OCI-LY1 (cell line): ENCODE measurements at regions not wholly inside any gene's neighbourhood (a gene's known extent, or its start where the extent isn't known, plus 50 kb on each side); places are given as distances from the start of the nearest gene placed in this dataset.

Source experiments
- H2AFZ ChIP-seq: fragments of 200-600 bp; sonication (generic), shearing (Covaris generic); 2 replicates; pipeline ENCODE4 v1.6.0; 2014; ENCODE audit warnings: antibody characterized with exemption, mild to moderate bottlenecking, low read length
- H3F3A ChIP-seq: fragments of 200-600 bp; sonication (generic), shearing (Covaris generic); 2 replicates; pipeline ENCODE4 v1.6.0; 2014; ENCODE audit warnings: mild to moderate bottlenecking, antibody characterized with exemption, low read length, moderate library complexity; ENCODE audit not compliant: insufficient read depth
- H3K27ac ChIP-seq: fragments of 200-600 bp; sonication (generic); 2 replicates; pipeline ENCODE4 v1.5.1; 2014; ENCODE audit warnings: low read length, mixed run types, mild to moderate bottlenecking, low read depth; ENCODE audit not compliant: poor library complexity, severe bottlenecking
- H3K27me3 ChIP-seq: fragments of 200-600 bp; sonication (generic); 2 replicates; pipeline ENCODE4 v1.6.0; 2014; ENCODE audit warnings: antibody characterized with exemption, mild to moderate bottlenecking, low read length, moderate library complexity; ENCODE audit not compliant: insufficient read depth
- H3K36me3 ChIP-seq: fragments of 200-600 bp; sonication (generic); 2 replicates; pipeline ENCODE4 v1.6.1; 2014; ENCODE audit warnings: mild to moderate bottlenecking, antibody characterized with exemption, low read length, moderate library complexity, mixed read lengths; ENCODE audit not compliant: insufficient read depth
- H3K4me1 ChIP-seq: fragments of 200-600 bp; sonication (generic); 2 replicates; pipeline ENCODE4 v1.5.1; 2014; ENCODE audit warnings: mild to moderate bottlenecking, low read length, moderate library complexity; ENCODE audit not compliant: insufficient read depth, severe bottlenecking
- H3K4me2 ChIP-seq: fragments of 200-600 bp; sonication (generic), shearing (Covaris generic); 2 replicates; pipeline ENCODE4 v1.6.1; 2014; ENCODE audit warnings: low read length
- H3K4me3 ChIP-seq: fragments of 200-600 bp; sonication (generic); 2 replicates; pipeline ENCODE4 v1.5.1; 2014; ENCODE audit warnings: low read length, low read depth, mild to moderate bottlenecking, mixed read lengths; ENCODE audit not compliant: poor library complexity, severe bottlenecking
- H3K79me2 ChIP-seq: fragments of 200-600 bp; shearing (Covaris generic); 2 replicates; pipeline ENCODE4 v1.6.1; 2016; ENCODE audit warnings: mixed run types, low read length, mixed read lengths; ENCODE audit not compliant: insufficient read depth
- H3K9ac ChIP-seq: fragments of 200-600 bp; sonication (generic), shearing (Covaris generic); 2 replicates; pipeline ENCODE4 v1.6.1; 2014; ENCODE audit warnings: mild to moderate bottlenecking, low read length, mixed read lengths
- H3K9me2 ChIP-seq: fragments of 200-600 bp; sonication (generic), shearing (Covaris generic); 2 replicates; pipeline ENCODE4 v1.6.1; 2014; ENCODE audit warnings: low read depth, mild to moderate bottlenecking, low read length, mixed read lengths
- H3K9me3 ChIP-seq: fragments of 200-600 bp; shearing (Covaris generic); 2 replicates; pipeline ENCODE4 v1.6.1; 2014; ENCODE audit warnings: low read length, mixed read lengths
- H4K20me1 ChIP-seq: fragments of 200-600 bp; sonication (generic), shearing (Covaris generic); 2 replicates; pipeline ENCODE4 v1.6.0; 2016; ENCODE audit warnings: mild to moderate bottlenecking, low read length; ENCODE audit not compliant: insufficient read depth
- CTCF ChIP-seq: fragments of 200-600 bp; sonication (generic), shearing (Covaris generic); IDR thresholded peaks from 2 replicates; pipeline ENCODE4 v1.5.1; 2017; ENCODE audit warnings: mild to moderate bottlenecking, antibody characterized with exemption, low read length, moderate library complexity, mixed read lengths
- EZH2 ChIP-seq: fragments of 200-600 bp; sonication (generic), shearing (Covaris generic); IDR thresholded peaks from 2 replicates; pipeline ENCODE4 v1.8.0; 2017; ENCODE audit warnings: borderline replicate concordance, mixed run types, mild to moderate bottlenecking, antibody characterized with exemption, low read length, moderate library complexity, mixed read lengths

- H3K9ac ChIP-seq = no peak overlapping the region
- H3F3A ChIP-seq = no peaks in the 10 kb centered on the region
- H2AFZ ChIP-seq = no peak overlapping the region
- no peaks in the 10 kb centered on the region for H3K79me2 ChIP-seq
- H3K27me3 ChIP-seq = peaks cover 8% of the 10 kb centered on the region; the same call in 1 of the 2 replicates
- H4K20me1 ChIP-seq = no peaks in the 10 kb centered on the region
- no peak overlapping the region for H3K4me3 ChIP-seq
- no peak overlapping the region for H3K4me2 ChIP-seq
- H3K9me2 ChIP-seq = no peaks in the 10 kb centered on the region
- TF ChIP-seq EZH2 (no peak), CTCF (no peak)
- H3K36me3 ChIP-seq = no peaks in the 10 kb centered on the region
- no peaks in the 10 kb centered on the region for H3K4me1 ChIP-seq
- no peak overlapping the region for H3K27ac ChIP-seq
- no peaks in the 10 kb centered on the region for H3K9me3 ChIP-seq
Measured at GRCh38 chr1:4105300-4105880, 205.3 kb upstream of the C1orf174 start.

DNA sequence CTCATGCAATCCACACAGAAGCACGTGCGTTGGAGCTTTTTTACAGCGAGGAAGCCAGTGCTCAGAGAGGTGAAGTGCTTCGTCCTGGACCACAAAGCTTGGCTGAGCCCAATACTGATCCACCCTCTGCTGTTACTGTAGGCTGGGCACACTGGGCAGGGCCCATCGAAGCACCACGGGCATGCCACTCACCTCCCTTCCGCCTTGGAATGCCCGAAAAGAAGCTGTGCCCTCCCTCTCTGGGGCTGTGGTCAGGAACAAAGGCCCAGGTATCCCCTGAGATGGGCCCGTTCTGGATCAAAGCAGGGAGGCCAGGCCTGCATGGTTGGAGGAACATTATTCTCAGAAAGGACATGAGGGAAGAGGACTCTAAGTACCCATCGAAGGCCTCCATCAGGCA lies 206.7 kb upstream of the C1orf174 start:
- no peak overlapping the region for H3K4me2 ChIP-seq
- H3K4me3 ChIP-seq = no peak overlapping the region
- no peaks in the 10 kb centered on the region for H3K4me1 ChIP-seq
- H3K9ac ChIP-seq = no peak overlapping the region
- peaks cover 12% of the 10 kb centered on the region; the same call in 1 of the 2 replicates for H3K27me3 ChIP-seq
- H3F3A ChIP-seq = no peaks in the 10 kb centered on the region
- no peak for TF ChIP-seq CTCF
- TF ChIP-seq EZH2 = no peak
- H3K27ac ChIP-seq = no peak overlapping the region
- no peaks in the 10 kb centered on the region for H3K9me2 ChIP-seq
- H3K36me3 ChIP-seq = no peaks in the 10 kb centered on the region
- no peak overlapping the region for H2AFZ ChIP-seq
- H3K79me2 ChIP-seq = no peaks in the 10 kb centered on the region
- no peaks in the 10 kb centered on the region for H3K9me3 ChIP-seq
- no peaks in the 10 kb centered on the region for H4K20me1 ChIP-seq

- H3K4me1 ChIP-seq = no peaks in the 10 kb centered on the region
- no peak overlapping the region for H2AFZ ChIP-seq
- no peak overlapping the region for H3K27ac ChIP-seq
- H3K9ac ChIP-seq = no peak overlapping the region
- no peak for TF ChIP-seq EZH2
- no peak for TF ChIP-seq CTCF
- peaks cover 12% of the 10 kb centered on the region; the same call in 1 of the 2 replicates for H3K27me3 ChIP-seq
- H3K36me3 ChIP-seq = no peaks in the 10 kb centered on the region
- H3K9me2 ChIP-seq = no peaks in the 10 kb centered on the region
- no peaks in the 10 kb centered on the region for H3F3A ChIP-seq
- no peaks in the 10 kb centered on the region for H3K9me3 ChIP-seq
- no peaks in the 10 kb centered on the region for H4K20me1 ChIP-seq
- no peak overlapping the region for H3K4me3 ChIP-seq
- H3K4me2 ChIP-seq = no peak overlapping the region
- no peaks in the 10 kb centered on the region for H3K79me2 ChIP-seq
Measured at GRCh38 chr1:4107291-4107690, 207.2 kb upstream of the C1orf174 start.
